GM12801 (cell line): ENCODE measurements at regions not wholly inside any gene's neighbourhood (a gene's known extent, or its start where the extent isn't known, plus 50 kb on each side); places are given as distances from the start of the nearest gene placed in this dataset.

Source experiments
- TF ChIP-seq, protein P1 (sequence below): IDR thresholded peaks from one replicate; pipeline ENCODE4 v1.5.1; 2011; ENCODE audit warnings: control low read depth; ENCODE audit not compliant: insufficient read length; ENCODE audit errors: extremely low read depth

DNA sequence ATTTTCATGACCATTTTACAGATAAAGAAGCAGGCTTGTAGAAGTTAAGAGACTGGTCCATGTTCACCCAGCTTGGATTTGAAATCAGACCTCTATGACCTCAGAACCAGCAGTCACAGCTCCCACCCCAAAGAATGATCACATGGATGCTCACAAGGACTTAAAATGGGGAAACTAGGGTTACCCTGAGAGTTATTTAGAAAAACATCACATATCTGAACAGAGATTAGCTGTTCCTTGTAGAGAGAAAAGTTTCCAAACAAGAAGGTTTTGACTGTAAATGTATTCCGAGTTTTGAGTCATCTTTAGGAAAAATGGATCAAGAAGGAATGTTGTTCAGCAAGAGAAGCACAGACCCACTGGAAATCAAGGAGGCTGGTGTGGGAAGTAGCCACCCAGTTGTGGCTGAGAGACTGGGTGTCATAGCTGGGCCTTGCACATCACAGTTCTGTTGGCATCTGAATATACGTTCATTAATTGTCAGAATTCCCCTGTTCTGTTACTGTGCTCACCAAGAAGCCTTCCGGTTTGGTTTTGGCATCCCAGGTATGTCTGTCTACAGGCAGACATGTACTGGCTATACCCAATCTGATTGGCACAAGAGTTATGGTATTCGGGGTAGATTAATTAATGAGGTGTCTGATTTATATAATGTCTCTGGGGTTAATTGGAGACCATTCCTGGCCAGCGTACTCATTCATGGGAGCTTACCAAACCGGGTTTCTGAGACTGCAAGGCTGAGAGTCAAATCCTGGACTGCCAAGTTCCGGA is 371.8 kb upstream of the SLC14A2 start:
- TF ChIP-seq, protein P1, sequence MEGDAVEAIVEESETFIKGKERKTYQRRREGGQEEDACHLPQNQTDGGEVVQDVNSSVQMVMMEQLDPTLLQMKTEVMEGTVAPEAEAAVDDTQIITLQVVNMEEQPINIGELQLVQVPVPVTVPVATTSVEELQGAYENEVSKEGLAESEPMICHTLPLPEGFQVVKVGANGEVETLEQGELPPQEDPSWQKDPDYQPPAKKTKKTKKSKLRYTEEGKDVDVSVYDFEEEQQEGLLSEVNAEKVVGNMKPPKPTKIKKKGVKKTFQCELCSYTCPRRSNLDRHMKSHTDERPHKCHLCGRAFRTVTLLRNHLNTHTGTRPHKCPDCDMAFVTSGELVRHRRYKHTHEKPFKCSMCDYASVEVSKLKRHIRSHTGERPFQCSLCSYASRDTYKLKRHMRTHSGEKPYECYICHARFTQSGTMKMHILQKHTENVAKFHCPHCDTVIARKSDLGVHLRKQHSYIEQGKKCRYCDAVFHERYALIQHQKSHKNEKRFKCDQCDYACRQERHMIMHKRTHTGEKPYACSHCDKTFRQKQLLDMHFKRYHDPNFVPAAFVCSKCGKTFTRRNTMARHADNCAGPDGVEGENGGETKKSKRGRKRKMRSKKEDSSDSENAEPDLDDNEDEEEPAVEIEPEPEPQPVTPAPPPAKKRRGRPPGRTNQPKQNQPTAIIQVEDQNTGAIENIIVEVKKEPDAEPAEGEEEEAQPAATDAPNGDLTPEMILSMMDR: no peak

DNA sequence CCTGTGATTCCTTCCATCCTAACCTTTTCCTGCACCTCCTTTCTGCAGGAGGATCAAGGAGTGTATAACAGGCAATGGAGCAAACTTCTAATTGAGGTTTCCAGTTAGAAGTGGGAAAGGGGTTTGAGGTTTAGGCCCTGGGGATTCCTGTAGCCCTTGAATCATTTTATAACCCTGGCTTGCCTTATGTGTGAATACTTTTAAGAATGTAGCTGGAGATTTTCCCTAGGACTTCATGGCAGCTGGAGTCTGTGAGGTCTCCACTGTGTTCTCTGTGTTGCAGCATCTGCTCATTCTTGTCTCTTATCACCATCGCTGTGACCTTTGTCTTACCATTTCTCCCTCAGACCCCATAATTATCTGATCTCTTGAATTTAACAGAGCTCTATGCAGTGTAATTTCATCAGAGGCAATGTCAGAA is 370.2 kb upstream of the SLC14A2 start:
- TF ChIP-seq, protein P1: no peak

DNA sequence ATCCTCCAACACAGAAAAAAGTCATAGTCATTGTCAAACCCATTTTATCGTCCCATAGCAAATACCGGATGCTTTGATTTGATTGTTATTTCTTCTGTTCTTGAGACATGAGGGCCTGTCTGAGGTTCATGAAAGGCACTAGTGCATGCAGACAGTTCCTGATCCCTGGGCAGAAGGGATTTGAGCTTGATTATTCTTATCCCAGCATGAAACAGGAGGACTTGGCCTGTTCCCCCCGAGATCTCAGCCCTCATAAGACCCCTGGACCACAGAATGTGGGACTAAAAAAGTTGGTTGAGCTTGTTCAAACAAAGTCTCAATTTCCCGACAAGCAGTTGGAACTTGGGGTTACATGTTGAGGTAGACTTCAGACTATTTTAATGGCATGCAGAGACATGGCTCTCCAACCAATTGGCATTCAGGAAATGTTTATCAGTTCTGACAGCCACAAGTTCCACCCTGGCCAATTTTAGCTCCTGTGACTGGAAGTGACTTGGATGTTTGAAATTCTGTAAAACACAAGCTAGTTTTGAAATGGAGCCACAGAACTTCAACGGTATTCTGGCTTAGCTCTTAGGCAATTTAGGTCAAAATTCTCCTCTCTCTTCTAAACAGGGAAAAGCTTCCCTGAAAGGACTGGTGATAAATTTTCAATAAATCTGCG is 366.9 kb upstream of the SLC14A2 start:
- TF ChIP-seq, protein P1: no peak

DNA sequence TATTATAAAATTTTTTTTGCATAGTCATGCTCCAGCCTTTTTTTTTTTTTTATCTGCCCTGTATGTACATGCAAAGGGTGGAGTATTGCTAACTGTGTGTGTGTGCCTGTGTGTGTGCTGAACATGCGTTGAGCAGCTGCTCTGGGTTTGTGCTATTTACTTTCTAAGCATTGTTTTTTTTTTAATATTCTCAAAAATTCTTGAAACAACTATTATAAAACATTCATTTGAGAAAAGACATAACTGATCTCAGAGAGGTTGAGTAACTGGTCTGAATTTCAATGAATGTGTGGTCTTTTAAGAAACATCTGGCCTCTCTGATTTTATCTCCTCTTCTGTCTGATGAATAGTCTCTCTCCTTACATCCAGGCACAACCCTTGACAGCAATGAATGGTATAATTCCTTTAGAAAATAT is 366.0 kb upstream of the SLC14A2 start:
- TF ChIP-seq, protein P1: no peak

DNA sequence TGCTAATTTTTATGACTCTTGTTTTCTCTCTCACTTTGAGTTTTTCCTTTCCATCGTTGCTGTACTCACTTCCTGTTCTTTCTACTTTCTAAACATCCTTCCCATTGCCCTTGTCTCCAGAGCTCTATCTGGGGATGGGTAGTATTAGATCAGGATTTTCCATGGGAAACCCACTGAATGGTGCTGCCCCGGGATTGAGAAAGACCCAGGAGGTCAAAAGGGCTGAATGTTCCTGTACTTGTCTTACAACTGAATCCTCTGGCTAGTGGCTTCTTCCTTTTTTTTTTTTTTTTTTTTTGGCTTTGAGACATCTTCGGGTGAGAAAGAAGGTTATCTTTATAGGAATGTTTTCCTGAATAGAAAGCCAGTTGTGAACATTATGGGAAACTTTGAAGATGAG is 364.8 kb upstream of the SLC14A2 start:
- TF ChIP-seq, protein P1: no peak

DNA sequence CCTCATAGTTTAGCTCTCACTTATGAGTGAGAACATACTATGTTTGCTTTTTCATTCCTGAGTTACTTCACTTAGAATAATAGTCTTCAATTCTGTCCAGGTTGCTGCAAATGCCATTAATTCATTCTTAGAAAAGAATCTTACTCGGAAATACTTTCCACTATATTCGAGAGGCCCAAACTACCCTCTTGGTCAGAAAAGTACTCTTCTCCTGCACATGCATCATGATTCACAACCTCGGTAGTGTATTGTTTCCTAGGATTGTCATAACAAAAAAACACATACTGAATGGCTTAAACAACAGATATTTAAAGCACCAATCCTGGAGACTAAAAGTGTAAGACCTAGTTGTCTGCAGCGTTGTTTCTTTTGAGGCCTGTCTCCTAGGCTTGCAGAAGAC is 364.0 kb upstream of the SLC14A2 start:
- TF ChIP-seq, protein P1: no peak

DNA sequence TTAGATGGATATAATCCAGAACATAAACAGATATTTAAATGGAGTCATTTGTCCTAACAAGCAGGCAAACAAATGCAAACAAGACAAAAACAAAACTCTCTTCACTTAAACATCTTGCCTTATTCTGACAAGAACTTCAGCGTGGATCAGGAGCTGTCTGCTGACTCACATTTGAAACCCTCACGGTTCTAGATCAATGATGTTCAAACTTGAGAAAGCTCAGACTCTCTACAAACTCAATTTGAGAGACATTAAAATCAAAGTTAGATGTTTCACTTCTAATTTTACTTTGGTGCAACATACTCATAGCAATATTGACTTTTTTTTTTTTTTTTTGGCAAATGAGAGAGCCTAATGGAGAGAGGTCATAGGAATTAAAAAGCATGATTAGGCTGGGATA is 362.8 kb upstream of the SLC14A2 start:
- TF ChIP-seq, protein P1: no peak
